ENCODE measurements at regions not wholly inside any gene's neighbourhood (a gene's known extent, or its start where the extent isn't known, plus 50 kb on each side); places are given as distances from the start of the nearest gene placed in this dataset.

DNA sequence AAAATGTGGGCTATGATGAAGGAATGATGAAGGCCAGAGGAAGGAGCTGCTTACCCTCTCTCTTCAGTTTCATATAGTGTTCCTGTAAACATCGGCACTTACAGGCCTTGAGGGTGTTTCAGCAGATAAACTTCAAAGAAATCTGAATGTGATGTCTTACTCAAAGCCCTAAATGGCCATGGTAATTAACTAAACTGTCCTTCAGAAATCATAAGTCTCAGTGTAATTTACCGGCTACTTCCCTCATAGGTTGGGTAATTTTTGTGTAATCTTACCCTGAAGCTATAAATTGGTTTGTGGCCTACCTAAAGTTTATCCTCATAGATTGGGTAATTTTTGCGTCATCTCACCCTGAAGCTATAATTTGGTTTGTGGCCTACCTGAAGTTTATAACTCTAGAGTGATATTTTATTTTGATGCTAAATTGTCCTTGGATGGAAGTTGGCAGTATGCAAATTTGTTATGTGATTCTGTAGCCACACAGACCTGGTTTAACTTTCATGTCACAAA, 2700.3 kb downstream of the ARAP2 start:
- Mint-ChIP-seq H3K27me3 (no peaks in the 10 kb centered on the region), H3K4me1 (no peaks in the 10 kb centered on the region), H3K36me3 (no peaks in the 10 kb centered on the region), H3K27ac (no peak overlapping the region), H3K9me3 (no peaks in the 10 kb centered on the region), H3K4me3 (no peak overlapping the region)

DNA sequence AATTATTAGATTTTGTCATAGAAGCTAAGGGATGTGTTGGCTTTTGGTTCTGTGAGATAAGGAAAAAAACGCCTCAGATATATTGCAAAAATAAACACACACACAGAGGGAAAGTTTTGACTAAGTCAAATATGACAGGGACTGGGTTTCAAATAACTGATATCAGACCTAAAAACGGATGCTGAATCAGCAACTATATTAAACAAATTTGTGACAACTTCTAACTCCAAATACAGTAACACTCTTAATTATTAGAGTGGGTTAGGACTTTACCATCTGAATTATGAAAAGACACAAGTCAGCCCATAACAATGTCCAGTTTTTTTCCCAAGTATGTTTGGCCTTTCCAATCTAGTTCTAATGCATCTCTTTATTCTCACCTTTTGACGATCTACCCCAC, 2693.1 kb downstream of the ARAP2 start:
- H3K27ac Mint-ChIP-seq, result no peak overlapping the region
- no peaks in the 10 kb centered on the region for H3K4me1 Mint-ChIP-seq
- no peaks in the 10 kb centered on the region for H3K9me3 Mint-ChIP-seq
- H3K27me3 Mint-ChIP-seq, result no peaks in the 10 kb centered on the region
- no peaks in the 10 kb centered on the region for H3K36me3 Mint-ChIP-seq
- no peak overlapping the region for H3K4me3 Mint-ChIP-seq

DNA sequence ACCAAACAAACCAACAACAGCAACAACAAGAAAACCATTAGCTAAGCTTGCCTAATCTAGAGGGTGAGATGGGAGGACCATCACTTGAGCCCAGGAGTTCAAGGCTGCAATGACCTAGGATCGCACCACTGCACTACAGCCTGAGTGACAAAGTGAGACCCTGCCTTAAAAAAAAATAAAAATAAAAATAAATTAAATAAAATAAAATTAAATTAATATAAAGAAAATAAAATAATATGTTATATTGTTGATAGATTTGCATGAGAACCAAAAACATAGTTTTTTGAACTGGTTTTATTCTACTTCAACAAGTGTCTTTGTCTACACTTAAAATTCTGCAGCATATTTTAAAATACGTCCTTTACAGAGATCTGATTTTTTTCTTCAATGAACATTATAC, 2683.1 kb downstream of the ARAP2 start:
- Mint-ChIP-seq H3K27ac (no peak overlapping the region), H3K9me3 (no peaks in the 10 kb centered on the region), H3K4me3 (no peak overlapping the region), H3K4me1 (no peaks in the 10 kb centered on the region), H3K36me3 (no peaks in the 10 kb centered on the region), H3K27me3 (no peaks in the 10 kb centered on the region)

DNA sequence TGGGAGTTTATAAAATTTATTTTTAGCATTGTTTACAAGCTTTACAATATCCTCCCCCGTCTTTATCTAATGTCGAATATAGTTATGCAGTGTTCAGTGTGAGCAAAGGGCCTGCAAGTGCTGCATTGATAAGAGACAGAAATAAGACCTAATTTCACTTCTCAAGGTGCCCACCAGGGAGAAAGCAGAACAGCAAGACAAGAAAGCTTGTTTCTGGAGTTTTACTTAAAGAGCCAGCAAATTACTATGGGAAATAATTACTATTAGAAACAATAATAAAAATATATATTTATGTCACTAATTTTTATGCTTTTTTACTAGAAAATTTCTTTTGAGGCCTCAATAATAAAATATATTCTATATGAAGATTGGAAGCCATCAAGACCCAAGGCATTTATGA, 2677.7 kb downstream of the ARAP2 start:
- Mint-ChIP-seq H3K4me1 (no peaks in the 10 kb centered on the region), H3K36me3 (no peaks in the 10 kb centered on the region), H3K27me3 (no peaks in the 10 kb centered on the region), H3K9me3 (no peaks in the 10 kb centered on the region), H3K27ac (no peak overlapping the region), H3K4me3 (no peak overlapping the region)

DNA sequence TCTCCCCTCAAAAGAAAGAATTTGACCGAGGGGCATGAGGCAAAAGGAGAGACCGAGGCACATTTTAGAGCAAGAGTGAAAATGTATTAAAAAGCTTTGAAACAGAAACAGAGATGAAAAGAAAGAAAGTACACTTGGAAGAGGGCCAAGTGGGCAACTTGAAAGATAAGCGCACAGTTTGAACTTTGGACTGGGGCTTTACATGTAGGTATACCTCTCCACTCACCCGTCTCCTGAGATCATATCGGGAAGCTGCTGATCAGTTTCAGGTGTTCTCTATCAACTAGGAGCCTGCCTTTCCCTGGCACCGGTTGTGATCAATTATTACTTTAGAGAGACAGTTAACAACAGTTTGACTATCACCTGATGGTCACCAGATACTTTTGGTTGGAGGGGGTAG, 2666.5 kb downstream of the ARAP2 start:
- H3K9me3 Mint-ChIP-seq, result peaks cover 7% of the 10 kb centered on the region
- H3K36me3 Mint-ChIP-seq, result no peaks in the 10 kb centered on the region
- H3K4me3 Mint-ChIP-seq, result no peak overlapping the region
- H3K27me3 Mint-ChIP-seq, result no peaks in the 10 kb centered on the region
- no peak overlapping the region for H3K27ac Mint-ChIP-seq
- no peaks in the 10 kb centered on the region for H3K4me1 Mint-ChIP-seq

DNA sequence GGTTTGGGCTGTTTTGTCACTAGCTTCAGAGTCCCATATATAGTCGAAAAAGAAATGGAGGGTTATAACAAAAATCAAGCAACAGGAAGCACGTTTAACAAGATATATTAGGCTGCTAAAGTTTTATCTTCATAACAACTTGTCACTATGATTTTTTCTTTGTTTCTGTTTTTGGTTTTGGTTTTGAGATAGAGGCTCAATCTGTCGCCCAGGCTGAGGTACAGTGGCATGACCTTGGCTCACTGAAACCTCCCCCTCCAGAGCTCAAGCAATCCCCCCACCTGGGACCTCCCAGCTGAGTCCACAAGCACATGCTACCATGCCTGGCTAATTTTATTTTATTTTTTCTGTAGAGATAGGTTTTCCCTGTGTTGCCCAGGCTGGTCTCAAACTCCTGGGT, 2664.4 kb downstream of the ARAP2 start:
- Mint-ChIP-seq H3K4me1 (no peaks in the 10 kb centered on the region), H3K9me3 (peaks cover 7% of the 10 kb centered on the region), H3K27ac (no peak overlapping the region), H3K4me3 (no peak overlapping the region), H3K36me3 (no peaks in the 10 kb centered on the region), H3K27me3 (no peaks in the 10 kb centered on the region)

DNA sequence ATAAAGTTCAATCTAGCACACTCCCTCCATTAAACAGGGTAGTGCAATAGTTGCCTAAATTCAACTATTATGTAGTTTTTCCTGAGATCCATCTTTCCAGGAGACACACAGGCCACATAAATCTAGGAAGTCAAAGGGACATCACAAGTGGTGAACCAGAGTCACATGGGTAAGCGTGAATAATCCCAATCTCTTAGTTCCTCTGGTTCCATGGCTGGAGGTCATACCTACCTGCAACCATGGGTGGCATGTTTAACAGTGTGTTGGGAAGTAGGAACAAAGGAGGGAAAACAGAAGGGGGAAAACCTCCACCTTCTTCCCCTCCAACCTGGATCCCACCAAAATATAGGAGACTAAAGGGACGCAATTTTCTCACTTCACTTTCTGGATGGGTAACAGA, 2651.6 kb downstream of the ARAP2 start:
- no peaks in the 10 kb centered on the region for H3K4me1 Mint-ChIP-seq
- no peak overlapping the region for H3K4me3 Mint-ChIP-seq
- H3K9me3 Mint-ChIP-seq, result peaks cover 25% of the 10 kb centered on the region
- peaks cover 2% of the 10 kb centered on the region for H3K36me3 Mint-ChIP-seq
- no peak overlapping the region for H3K27ac Mint-ChIP-seq
- H3K27me3 Mint-ChIP-seq, result no peaks in the 10 kb centered on the region

DNA sequence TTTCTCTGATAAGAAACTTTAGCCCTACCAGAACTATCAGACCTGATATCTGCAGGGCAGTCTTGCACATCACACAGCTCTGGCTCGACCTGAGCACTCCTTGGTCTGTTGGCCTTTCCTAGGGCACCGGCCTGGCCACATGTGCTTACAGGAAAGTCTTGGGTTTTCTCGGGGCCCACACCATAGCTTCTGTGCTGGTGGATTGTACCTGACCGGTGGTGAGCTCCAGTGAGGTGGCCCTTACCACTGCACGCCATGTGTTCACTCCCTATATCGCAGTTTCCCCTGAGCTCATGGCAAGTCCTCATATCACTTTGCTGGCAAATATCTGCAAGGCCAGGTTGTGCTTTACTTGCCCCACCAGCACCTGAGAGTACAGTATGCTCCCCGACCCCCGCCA, 2637.4 kb downstream of the ARAP2 start:
- no peaks in the 10 kb centered on the region for H3K27me3 Mint-ChIP-seq
- H3K4me1 Mint-ChIP-seq, result no peaks in the 10 kb centered on the region
- H3K27ac Mint-ChIP-seq, result no peak overlapping the region
- H3K9me3 Mint-ChIP-seq, result peaks cover 10% of the 10 kb centered on the region
- H3K4me3 Mint-ChIP-seq, result no peak overlapping the region
- no peaks in the 10 kb centered on the region for H3K36me3 Mint-ChIP-seq

DNA sequence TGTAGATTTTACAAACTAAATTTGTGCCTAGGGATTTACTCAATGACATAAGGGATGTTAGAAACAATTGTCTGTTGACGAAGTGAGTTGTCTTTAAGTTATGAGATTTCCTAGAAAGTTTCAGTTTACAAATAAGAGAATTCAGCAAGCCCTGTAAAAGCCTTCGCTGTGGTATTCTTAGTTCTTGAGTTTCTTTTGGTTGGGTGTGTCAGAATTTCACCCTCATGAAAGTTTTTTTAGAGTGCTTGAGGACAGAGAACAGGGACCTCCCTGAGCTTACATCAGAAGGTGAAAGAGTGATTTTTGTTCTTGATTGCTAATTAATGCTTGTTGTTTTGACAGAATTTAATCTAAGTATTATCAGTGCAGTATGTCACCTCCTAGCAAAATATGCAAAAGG, 2628.2 kb downstream of the ARAP2 start:
- no peak overlapping the region for H3K27ac Mint-ChIP-seq
- H3K36me3 Mint-ChIP-seq, result no peaks in the 10 kb centered on the region
- peaks cover 13% of the 10 kb centered on the region for H3K9me3 Mint-ChIP-seq
- H3K4me1 Mint-ChIP-seq, result no peaks in the 10 kb centered on the region
- no peak overlapping the region for H3K4me3 Mint-ChIP-seq
- H3K27me3 Mint-ChIP-seq, result no peaks in the 10 kb centered on the region

DNA sequence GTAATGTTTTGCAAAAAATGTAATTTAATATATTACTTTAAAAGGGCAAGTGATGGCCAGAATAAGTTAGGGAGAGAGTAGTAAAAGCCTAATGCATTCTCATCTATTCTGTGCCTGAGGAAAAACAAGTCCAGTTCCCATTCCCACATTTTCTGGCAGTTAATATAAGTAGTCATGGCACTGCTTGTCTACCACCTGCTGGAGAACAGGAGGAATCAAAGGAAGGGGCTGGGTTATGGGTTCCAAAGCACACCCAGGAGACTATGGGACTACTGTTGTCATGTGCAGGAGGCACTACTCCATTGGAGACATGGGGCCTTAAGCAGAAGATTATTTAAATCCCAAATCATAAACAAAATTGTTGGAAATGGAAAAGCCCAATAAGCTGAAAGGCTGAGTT, 2618.6 kb downstream of the ARAP2 start:
- H3K36me3 Mint-ChIP-seq, result no peaks in the 10 kb centered on the region
- no peak overlapping the region for H3K27ac Mint-ChIP-seq
- peaks cover 14% of the 10 kb centered on the region for H3K9me3 Mint-ChIP-seq
- H3K27me3 Mint-ChIP-seq, result no peaks in the 10 kb centered on the region
- H3K4me3 Mint-ChIP-seq, result no peak overlapping the region
- no peaks in the 10 kb centered on the region for H3K4me1 Mint-ChIP-seq

DNA sequence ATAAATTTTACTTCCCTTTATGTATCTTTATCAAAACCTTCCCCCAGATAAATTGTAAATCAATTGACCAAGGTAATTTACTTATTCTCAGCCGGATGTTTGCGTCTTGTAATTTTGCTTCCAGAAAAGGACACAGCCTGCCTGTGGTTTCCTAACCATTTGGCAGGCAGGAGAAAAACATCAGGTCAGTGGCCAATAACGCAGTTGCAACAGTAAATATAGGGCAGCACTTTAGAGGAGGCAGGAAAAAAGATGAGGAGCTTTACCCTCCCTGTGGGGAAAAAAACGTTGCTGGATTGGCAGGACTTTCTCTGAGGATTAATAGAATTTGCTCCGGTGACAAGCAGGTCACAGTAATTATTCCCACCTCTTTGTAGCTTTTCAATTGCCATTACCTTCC, 2618.1 kb downstream of the ARAP2 start:
- Mint-ChIP-seq H3K27me3 (no peaks in the 10 kb centered on the region), H3K4me3 (no peak overlapping the region), H3K4me1 (no peaks in the 10 kb centered on the region), H3K9me3 (peaks cover 12% of the 10 kb centered on the region), H3K36me3 (no peaks in the 10 kb centered on the region), H3K27ac (no peak overlapping the region)

DNA sequence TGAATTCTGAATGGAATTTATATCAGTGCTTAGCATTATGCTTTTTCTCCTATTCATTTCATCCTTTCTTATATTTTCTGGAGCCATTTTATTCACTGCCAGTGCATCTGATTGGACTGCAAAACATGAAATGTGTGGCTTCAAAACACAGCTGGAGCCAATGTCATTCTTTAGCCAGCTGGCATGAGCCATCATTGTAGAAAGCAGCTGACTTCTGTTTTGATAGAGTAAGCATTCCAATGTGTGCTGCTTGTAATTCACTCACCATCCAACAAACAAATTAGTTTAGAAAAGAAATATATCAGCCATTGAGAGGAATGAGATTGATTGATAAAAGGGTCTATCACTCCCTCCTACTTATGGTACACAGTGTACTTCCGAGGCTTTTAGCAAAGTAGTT, 2616.0 kb downstream of the ARAP2 start:
- H3K27ac Mint-ChIP-seq, result no peak overlapping the region
- H3K4me3 Mint-ChIP-seq, result no peak overlapping the region
- H3K4me1 Mint-ChIP-seq, result no peaks in the 10 kb centered on the region
- no peaks in the 10 kb centered on the region for H3K9me3 Mint-ChIP-seq
- no peaks in the 10 kb centered on the region for H3K27me3 Mint-ChIP-seq
- no peaks in the 10 kb centered on the region for H3K36me3 Mint-ChIP-seq

DNA sequence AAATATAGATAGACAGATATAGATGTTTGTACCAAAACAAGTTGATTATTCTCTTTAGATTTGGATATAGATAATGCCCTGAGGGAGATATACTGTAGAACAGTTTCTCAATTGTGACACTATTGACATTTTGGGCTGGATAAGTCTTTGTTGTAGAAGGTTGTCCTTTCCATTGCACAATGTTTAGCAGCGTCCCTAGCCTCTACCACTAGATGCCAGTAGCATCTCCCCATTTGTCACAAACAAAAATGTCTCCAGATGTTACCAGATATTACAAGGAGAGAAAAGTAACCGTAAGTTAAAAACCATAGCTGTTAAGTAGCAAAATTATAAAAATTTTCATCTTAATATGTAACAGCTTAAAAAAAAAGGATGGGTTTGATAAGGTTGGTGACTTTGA, 2595.3 kb downstream of the ARAP2 start:
- Mint-ChIP-seq H3K27me3 (no peaks in the 10 kb centered on the region), H3K9me3 (peaks cover 10% of the 10 kb centered on the region), H3K27ac (no peak overlapping the region), H3K36me3 (no peaks in the 10 kb centered on the region), H3K4me1 (no peaks in the 10 kb centered on the region), H3K4me3 (no peak overlapping the region)

DNA sequence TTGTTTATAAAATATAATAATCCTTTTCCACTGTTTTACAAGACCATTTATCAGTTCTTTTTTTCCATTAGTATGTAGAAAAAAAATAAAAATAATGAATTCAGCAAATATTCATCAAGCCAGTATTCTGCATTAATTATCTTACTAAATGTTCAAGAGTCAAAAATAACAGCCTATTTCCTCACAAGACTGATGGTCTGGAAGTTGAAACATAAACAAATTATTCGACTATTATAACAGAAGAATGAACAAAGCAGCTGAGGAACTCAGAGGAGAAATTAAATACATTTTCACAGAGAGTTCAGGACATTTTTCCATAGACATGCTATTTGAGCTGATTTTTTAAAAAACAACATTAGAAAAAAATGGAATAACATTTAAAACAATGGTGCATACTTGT, 2594.8 kb downstream of the ARAP2 start:
- H3K27ac Mint-ChIP-seq, result no peak overlapping the region

DNA sequence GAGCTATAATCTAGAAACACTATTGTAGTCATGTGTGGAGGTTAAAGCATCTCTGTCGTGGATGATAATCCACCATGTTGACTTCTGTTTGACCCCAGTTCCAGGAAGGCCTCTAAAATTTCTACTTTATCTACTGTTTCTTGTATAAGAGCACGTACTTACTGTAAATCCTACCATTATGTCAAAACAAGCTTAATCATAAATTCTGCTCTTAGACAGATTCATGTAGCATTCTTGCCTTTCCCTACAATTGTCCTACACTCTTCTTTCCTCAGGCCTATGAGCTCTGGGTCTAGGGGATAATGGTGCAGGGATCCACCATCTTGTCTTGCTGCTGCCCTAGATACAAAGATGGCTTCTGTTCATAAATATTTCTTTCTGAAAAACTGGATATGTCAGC, 2594.3 kb downstream of the ARAP2 start:
- Mint-ChIP-seq H3K36me3 (no peaks in the 10 kb centered on the region), H3K27me3 (no peaks in the 10 kb centered on the region), H3K4me3 (no peak overlapping the region), H3K4me1 (no peaks in the 10 kb centered on the region), H3K9me3 (peaks cover 10% of the 10 kb centered on the region), H3K27ac (no peak overlapping the region)

More for the DNA sequence above, 2594.8 kb downstream of the ARAP2 start:
- Mint-ChIP-seq H3K4me3 (no peak overlapping the region), H3K9me3 (peaks cover 10% of the 10 kb centered on the region), H3K36me3 (no peaks in the 10 kb centered on the region), H3K27me3 (no peaks in the 10 kb centered on the region), H3K4me1 (no peaks in the 10 kb centered on the region)

DNA sequence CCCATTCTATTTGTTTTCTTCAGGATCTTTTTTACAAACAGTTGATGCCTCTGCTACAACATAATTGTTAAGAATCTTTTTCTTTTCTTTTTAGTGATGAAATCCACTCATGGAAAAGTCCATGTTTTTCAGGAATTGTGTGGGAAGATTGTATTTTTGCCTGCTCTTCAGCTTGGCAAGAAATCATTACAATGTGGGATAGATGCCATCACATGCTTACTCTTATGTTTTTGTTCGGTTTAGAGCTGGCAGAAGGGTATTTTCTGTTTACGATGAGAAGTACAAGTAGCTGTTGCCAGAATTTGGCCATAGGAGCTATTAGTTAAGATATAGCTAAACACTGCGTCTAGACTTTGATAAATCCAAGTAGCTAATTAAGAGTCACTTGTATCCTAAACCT, 2585.3 kb downstream of the ARAP2 start:
- H3K36me3 Mint-ChIP-seq, result no peaks in the 10 kb centered on the region
- no peaks in the 10 kb centered on the region for H3K4me1 Mint-ChIP-seq
- no peak overlapping the region for H3K27ac Mint-ChIP-seq
- H3K4me3 Mint-ChIP-seq, result no peak overlapping the region
- no peaks in the 10 kb centered on the region for H3K27me3 Mint-ChIP-seq
- H3K9me3 Mint-ChIP-seq, result peaks cover 11% of the 10 kb centered on the region

DNA sequence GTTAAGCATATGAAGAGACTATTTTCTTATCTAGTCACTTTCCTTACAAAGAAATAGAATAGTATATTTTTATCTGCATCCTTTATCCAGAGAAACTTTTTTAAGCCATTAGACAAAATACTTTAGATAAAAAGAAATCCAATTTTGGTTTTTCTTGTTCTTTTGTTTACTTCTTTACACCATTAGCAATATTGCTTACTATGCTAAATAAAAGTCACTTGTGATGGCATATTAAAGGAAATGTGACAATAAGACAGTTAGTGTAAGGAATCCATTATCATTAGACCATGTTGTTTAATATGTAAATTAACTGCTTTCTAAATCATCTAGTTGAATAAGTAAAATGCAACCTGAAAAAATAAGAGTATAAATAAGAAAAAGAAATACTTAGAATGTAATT, 2582.7 kb downstream of the ARAP2 start:
- H3K4me1 Mint-ChIP-seq, result no peaks in the 10 kb centered on the region
- H3K27ac Mint-ChIP-seq, result no peak overlapping the region
- H3K27me3 Mint-ChIP-seq, result no peaks in the 10 kb centered on the region
- no peak overlapping the region for H3K4me3 Mint-ChIP-seq
- peaks cover 16% of the 10 kb centered on the region for H3K9me3 Mint-ChIP-seq
- H3K36me3 Mint-ChIP-seq, result peaks cover under 1% of the 10 kb centered on the region

Measured in activated naive CD4-positive, alpha-beta T cell treated with anti-CD3 and anti-CD28 coated beads, Interleukin-2, amount 50 U/mL, for 24 hours (primary cell).